ENCODE measurements at regions not wholly inside any gene's neighbourhood (a gene's known extent, or its start where the extent isn't known, plus 50 kb on each side); places are given as distances from the start of the nearest gene placed in this dataset.
"Not testable (repeated sequence)": the region's sequence is repeated elsewhere in the genome, so short reads cannot be mapped to it uniquely, and the experiment has no call there.

- TF ChIP-seq, protein P1, sequence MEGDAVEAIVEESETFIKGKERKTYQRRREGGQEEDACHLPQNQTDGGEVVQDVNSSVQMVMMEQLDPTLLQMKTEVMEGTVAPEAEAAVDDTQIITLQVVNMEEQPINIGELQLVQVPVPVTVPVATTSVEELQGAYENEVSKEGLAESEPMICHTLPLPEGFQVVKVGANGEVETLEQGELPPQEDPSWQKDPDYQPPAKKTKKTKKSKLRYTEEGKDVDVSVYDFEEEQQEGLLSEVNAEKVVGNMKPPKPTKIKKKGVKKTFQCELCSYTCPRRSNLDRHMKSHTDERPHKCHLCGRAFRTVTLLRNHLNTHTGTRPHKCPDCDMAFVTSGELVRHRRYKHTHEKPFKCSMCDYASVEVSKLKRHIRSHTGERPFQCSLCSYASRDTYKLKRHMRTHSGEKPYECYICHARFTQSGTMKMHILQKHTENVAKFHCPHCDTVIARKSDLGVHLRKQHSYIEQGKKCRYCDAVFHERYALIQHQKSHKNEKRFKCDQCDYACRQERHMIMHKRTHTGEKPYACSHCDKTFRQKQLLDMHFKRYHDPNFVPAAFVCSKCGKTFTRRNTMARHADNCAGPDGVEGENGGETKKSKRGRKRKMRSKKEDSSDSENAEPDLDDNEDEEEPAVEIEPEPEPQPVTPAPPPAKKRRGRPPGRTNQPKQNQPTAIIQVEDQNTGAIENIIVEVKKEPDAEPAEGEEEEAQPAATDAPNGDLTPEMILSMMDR (IDR thresholded peaks at IDR 0.05), result peak in 1 of 7 experiments; percentile 26
- no peak for TF ChIP-seq POLR2A (IDR thresholded peaks at IDR 0.05)
- no peaks in the 10 kb centered on the region for H3K4me1 ChIP-seq
- no peak overlapping the region for H3K27ac ChIP-seq
- H3K4me3 ChIP-seq, result no peak overlapping the region
- H3K9me3 ChIP-seq, result peaks cover 0 to 3% (median 0%) of the 10 kb centered on the region in 4 donors
- 30 to 69% (median 54%) methylated on average over 2 to 15 of the region's 15 CpGs for WGBS, 5 donors
- intact Hi-C loops (cut with DNase I; ENCODE audit: low total_unique reads), result no loop called here
- H3K27me3 ChIP-seq, result no peaks in the 10 kb centered on the region
- H3K36me3 ChIP-seq, result no peaks in the 10 kb centered on the region
- DNase-seq, result peak; percentile 47 to 68
These were observed 473.1 kb downstream of the TMEM121 start for GRCh38 chr14:105999361-106000028.

DNA sequence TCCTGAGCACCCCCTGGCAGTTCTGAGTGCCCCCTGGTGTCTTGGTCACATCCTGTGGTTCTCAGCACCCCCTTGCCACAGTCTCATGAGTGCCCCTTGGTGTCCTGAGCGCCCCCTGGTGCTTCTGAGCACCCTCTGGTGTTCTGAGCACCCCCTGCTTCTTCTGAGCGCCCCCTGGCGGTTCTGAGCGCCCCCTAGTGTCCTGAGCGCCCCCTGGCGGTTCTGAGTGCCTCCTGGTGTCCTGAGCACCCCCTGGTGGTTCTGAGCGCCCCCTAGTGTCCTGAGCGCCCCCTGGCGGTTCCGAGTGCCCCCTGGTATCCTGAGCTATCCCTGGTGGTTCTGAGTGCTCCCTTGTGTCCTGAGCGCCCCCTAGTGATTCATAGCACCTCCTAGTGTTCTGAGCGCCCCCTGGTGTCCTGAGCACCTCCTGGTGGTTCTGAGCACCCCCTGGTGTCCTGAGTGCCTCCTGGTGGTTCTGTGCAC, 473.7 kb downstream of the TMEM121 start:
- H3K36me3 ChIP-seq; H3K4me1 ChIP-seq; intact Hi-C loops (cut with DNase I; ENCODE audit: low total_unique reads); H3K27ac ChIP-seq; H3K4me3 ChIP-seq; H3K27me3 ChIP-seq; DNase-seq; H3K9me3 ChIP-seq: not testable (repeated sequence)
- 43 to 78% (median 50%) methylated on average over 3 to 12 of the region's 12 CpGs for WGBS, 5 donors

DNA sequence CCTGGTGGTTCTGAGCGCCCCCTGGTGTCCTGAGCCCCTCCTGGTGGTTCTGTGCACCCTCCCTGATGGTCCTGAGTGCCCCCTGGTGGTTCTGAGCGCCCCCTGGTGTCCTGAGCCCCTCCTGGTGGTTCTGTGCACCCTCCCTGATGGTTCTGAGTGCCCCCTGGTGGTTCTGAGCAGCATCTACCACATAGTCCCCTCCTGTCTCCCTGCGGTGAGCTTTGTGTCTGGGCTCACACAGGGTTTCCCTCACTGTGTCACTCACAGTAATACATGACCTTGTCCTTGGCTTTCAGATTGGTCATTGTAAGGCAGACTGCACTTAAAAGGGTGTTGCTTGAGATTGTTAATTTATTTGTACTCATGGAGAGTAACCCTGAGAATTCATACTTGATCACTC, 474.9 kb downstream of the TMEM121 start:
- H3K4me1 ChIP-seq; intact Hi-C loops (cut with DNase I; ENCODE audit: low total_unique reads); H3K4me3 ChIP-seq; H3K9me3 ChIP-seq; H3K27me3 ChIP-seq; DNase-seq; H3K27ac ChIP-seq; H3K36me3 ChIP-seq: not testable (repeated sequence)
- 50 to 61% (median 60%) methylated on average over 2 of the region's 3 CpGs; no CpG with 5 or more reads in 2 of the 5 donors for WGBS, 5 donors

GRCh38 chr14:106003351-106003750, 477.0 kb downstream of the TMEM121 start:
- H3K4me1 ChIP-seq, result no peaks in the 10 kb centered on the region
- intact Hi-C loops (cut with DNase I; ENCODE audit: low total_unique reads), result no loop called here
- H3K9me3 ChIP-seq, result peaks cover 0 to 3% (median 0%) of the 10 kb centered on the region in 4 donors
- H3K27me3 ChIP-seq, result peaks cover 0 to 4% (median 0%) of the 10 kb centered on the region in 3 donors
- no peaks in the 10 kb centered on the region for H3K36me3 ChIP-seq
- no peak for DNase-seq
- no peak overlapping the region for H3K4me3 ChIP-seq
- TF ChIP-seq EP300 (IDR thresholded peaks at IDR 0.05), result no peak
- H3K27ac ChIP-seq, result no peak overlapping the region

- H3K4me3 ChIP-seq; H3K9me3 ChIP-seq; H3K4me1 ChIP-seq; H3K27me3 ChIP-seq; intact Hi-C loops (cut with DNase I; ENCODE audit: low total_unique reads); H3K36me3 ChIP-seq: not testable (repeated sequence)
- WGBS, 5 donors, result 45 to 66% (median 57%) methylated on average over 7 to 10 of the region's 10 CpGs
- DNase-seq, result peak; percentile 29
- peak overlapping the region in 1 of 5 donors; percentile 32 for H3K27ac ChIP-seq
These were observed 478.8 kb downstream of the TMEM121 start for GRCh38 chr14:106004937-106005795.

DNA sequence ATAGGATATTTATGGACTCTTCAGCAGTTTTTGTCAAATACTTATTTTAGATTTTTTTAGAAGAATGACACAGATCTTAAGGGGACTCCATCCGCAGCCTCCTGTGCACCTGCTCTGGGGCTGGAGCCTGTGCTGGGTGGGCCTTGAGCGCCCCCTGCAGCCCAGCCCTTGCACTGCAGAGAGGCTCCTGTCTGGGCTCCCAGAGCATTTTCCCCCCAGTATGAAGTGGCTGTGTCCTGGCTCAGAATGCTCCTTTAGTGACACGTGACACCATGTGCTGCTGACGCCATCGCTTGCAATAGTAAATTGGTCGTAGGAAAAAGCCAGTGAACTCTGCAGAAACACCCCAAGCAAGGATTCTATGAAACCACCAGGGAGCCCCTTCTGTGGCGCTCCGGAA, 479.7 kb downstream of the TMEM121 start:
- WGBS, 5 donors, result 29 to 53% (median 47%) methylated on average over 4 to 8 of the region's 8 CpGs
- intact Hi-C loops (cut with DNase I; ENCODE audit: low total_unique reads); H3K27ac ChIP-seq; H3K4me1 ChIP-seq; DNase-seq; H3K4me3 ChIP-seq; H3K9me3 ChIP-seq; H3K27me3 ChIP-seq; H3K36me3 ChIP-seq: not testable (repeated sequence)
- TF ChIP-seq, protein P1 (IDR thresholded peaks at IDR 0.05), result peak in 4 of 7 experiments; percentile 14 to 48 (median 44)

- H3K27me3 ChIP-seq; H3K36me3 ChIP-seq; H3K27ac ChIP-seq; H3K4me3 ChIP-seq; DNase-seq; intact Hi-C loops (cut with DNase I; ENCODE audit: low total_unique reads); H3K9me3 ChIP-seq; H3K4me1 ChIP-seq: not testable (repeated sequence)
- WGBS, 5 donors, result 76 to 86% (median 79%) methylated on average over 5 to 10 of the region's 10 CpGs
These were observed 480.3 kb downstream of the TMEM121 start for GRCh38 chr14:106006716-106007115.

All from stomach (tissue), 8 donors.